GM23338 (cell line): ENCODE measurements at regions not wholly inside any gene's neighbourhood (a gene's known extent, or its start where the extent isn't known, plus 50 kb on each side); places are given as distances from the start of the nearest gene placed in this dataset.

Experiments
- ATAC-seq: fragments of 200-7000 bp; cut with Tn5 transposase; 3 replicates; pipeline ENCODE4 v1.9.1; 2020
- DNase-seq: peaks from one replicate; pipeline ENCODE4 v3.0.0-alpha.2; 2015; ENCODE audit warnings: low spot score
- H2AFZ ChIP-seq: fragments of 200-600 bp; sonication (generic); 2 replicates; pipeline ENCODE4 v1.8.0; 2016; ENCODE audit warnings: antibody characterized with exemption, mild to moderate bottlenecking, moderate library complexity
- H3F3A ChIP-seq: fragments of 200-600 bp; sonication (generic); replicated peaks from 2 replicates; pipeline ENCODE4 v1.8.0; 2017; ENCODE audit warnings: antibody characterized with exemption, mixed run types, low read depth
- H3K27ac ChIP-seq: fragments of 200-600 bp; sonication (generic); 2 replicates; pipeline ENCODE4 v1.6.1; 2016; ENCODE audit warnings: low read depth
- H3K27me3 ChIP-seq: fragments of 200-600 bp; sonication (generic); 2 replicates; pipeline ENCODE4 v1.8.0; 2016; ENCODE audit warnings: mild to moderate bottlenecking, mixed run types, moderate library complexity; ENCODE audit not compliant: insufficient read depth
- H3K36me3 ChIP-seq: fragments of 200-600 bp; sonication (generic); 2 replicates; pipeline ENCODE4 v1.8.0; 2016; ENCODE audit warnings: mild to moderate bottlenecking; ENCODE audit not compliant: insufficient read depth
- H3K4me1 ChIP-seq: fragments of 200-600 bp; sonication (generic); 2 replicates; pipeline ENCODE4 v1.8.0; 2016; ENCODE audit warnings: mild to moderate bottlenecking, moderate library complexity; ENCODE audit not compliant: insufficient read depth
- H3K4me2 ChIP-seq: fragments of 200-600 bp; sonication (generic); 2 replicates; pipeline ENCODE4 v1.7.1; 2017; ENCODE audit warnings: mixed run types
- H3K4me3 ChIP-seq: fragments of 200-600 bp; sonication (generic); 2 replicates; pipeline ENCODE4 v1.6.1; 2016; ENCODE audit warnings: mixed run types
- H3K79me2 ChIP-seq: fragments of 200-600 bp; sonication (generic); replicated peaks from 2 replicates; pipeline ENCODE4 v1.8.0; 2017; ENCODE audit warnings: mild to moderate bottlenecking; ENCODE audit not compliant: insufficient read depth
- H3K9me2 ChIP-seq: fragments of 200-600 bp; sonication (generic); 2 replicates; pipeline ENCODE4 v1.8.0; 2017; ENCODE audit not compliant: insufficient read depth
- H4K20me1 ChIP-seq: fragments of 200-600 bp; sonication (generic); replicated peaks from 2 replicates; pipeline ENCODE4 v1.8.0; 2017; ENCODE audit warnings: mild to moderate bottlenecking; ENCODE audit not compliant: insufficient read depth
- H3K27ac Mint-ChIP-seq: 2 replicates; pipeline ENCODE4 v1.8.0; 2020; ENCODE audit warnings: inconsistent platforms, mild to moderate bottlenecking, moderate library complexity, mixed read lengths
- H3K27me3 Mint-ChIP-seq: 3 replicates; pipeline ENCODE4 v1.8.0; 2022; ENCODE audit warnings: low read depth, mild to moderate bottlenecking, moderate library complexity, mixed read lengths, inconsistent platforms; ENCODE audit not compliant: insufficient read depth, poor library complexity
- H3K36me3 Mint-ChIP-seq: 3 replicates; pipeline ENCODE4 v1.8.0; 2021; ENCODE audit warnings: low read depth, mild to moderate bottlenecking, inconsistent platforms, moderate library complexity, mixed read lengths
- H3K4me1 Mint-ChIP-seq: 3 replicates; pipeline ENCODE4 v1.8.0; 2020; ENCODE audit warnings: mild to moderate bottlenecking, inconsistent platforms, mixed read lengths
- H3K4me3 Mint-ChIP-seq: 3 replicates; pipeline ENCODE4 v1.8.0; 2021; ENCODE audit warnings: moderate library complexity, mild to moderate bottlenecking, inconsistent platforms, mixed read lengths
- H3K9me3 Mint-ChIP-seq: 3 replicates; pipeline ENCODE4 v1.8.0; 2020; ENCODE audit warnings: moderate library complexity, mild to moderate bottlenecking, inconsistent platforms, mixed read lengths
- CTCF ChIP-seq, 2 experiments: fragments of 200-600 bp in 1 of 2; sonication (generic) in 1 of 2; conservative IDR thresholded peaks; 2 replicates each; pipeline versions ENCODE4 v1.5.1 to v1.6.1; 2016 to 2017; ENCODE audit warnings: antibody characterized with exemption in 2 of 2, low read depth in 2 of 2, mild to moderate bottlenecking in 2 of 2, moderate library complexity in 1 of 2
- ETS1 ChIP-seq: IDR thresholded peaks from 2 replicates; pipeline ENCODE4 v1.6.1; 2016; ENCODE audit warnings: antibody characterized with exemption
- JUNB ChIP-seq: IDR thresholded peaks from one replicate; pipeline ENCODE4 v1.6.1; 2016; ENCODE audit warnings: antibody characterized with exemption; ENCODE audit not compliant: unreplicated experiment
- NANOG ChIP-seq: IDR thresholded peaks from 2 replicates; pipeline ENCODE4 v1.6.1; 2016; ENCODE audit warnings: antibody characterized with exemption, borderline replicate concordance
- POLR2AphosphoS5 ChIP-seq: IDR thresholded peaks from 2 replicates; pipeline ENCODE4 v1.6.1; 2016; ENCODE audit warnings: antibody characterized with exemption, low read depth
- REST ChIP-seq: IDR thresholded peaks from one replicate; pipeline ENCODE4 v1.6.1; 2018; ENCODE audit warnings: antibody characterized with exemption; ENCODE audit not compliant: unreplicated experiment
- STAT1 ChIP-seq: IDR thresholded peaks from one replicate; pipeline ENCODE4 v1.6.1; 2016; ENCODE audit warnings: antibody characterized with exemption; ENCODE audit not compliant: unreplicated experiment
- ZNF114 ChIP-seq: fragments of 250-450 bp; sonication (Bioruptor Pico); IDR thresholded peaks from 2 replicates; pipeline ENCODE4 v1.5.0; 2020; ENCODE audit warnings: mild to moderate bottlenecking, moderate library complexity
- ZNF331 ChIP-seq: fragments of 250-450 bp; sonication (Bioruptor Pico); IDR thresholded peaks from 2 replicates; pipeline ENCODE4 v1.5.0; 2020; ENCODE audit warnings: low read depth, mild to moderate bottlenecking, moderate library complexity
- ZNF462 ChIP-seq: fragments of 250-450 bp; sonication (Bioruptor Pico); IDR thresholded peaks from 2 replicates; pipeline ENCODE4 v1.5.0; 2020; ENCODE audit warnings: mild to moderate bottlenecking, moderate library complexity

- TF ChIP-seq ZNF462 (CRISPR knock-in tag), result no peak
- no peak for TF ChIP-seq ZNF331 (CRISPR knock-in tag)
- no peak for TF ChIP-seq POLR2AphosphoS5
- no peak for TF ChIP-seq ETS1
- no peak for TF ChIP-seq STAT1
- no peak for TF ChIP-seq NANOG
- no peak for TF ChIP-seq CTCF (conservative IDR thresholded peaks at IDR 0.05; ENCODE audit: low read depth in 2 of 2)
Observed at GRCh38 chr18:51655327-51655698, 457.8 kb upstream of the MEX3C start (continued).

- H2AFZ ChIP-seq, result no peak overlapping the region; the same call in 1 of the 2 replicates
- H3K79me2 ChIP-seq, result no peaks in the 10 kb centered on the region
- H3K9me2 ChIP-seq, result 0 out of 2 replicates have a peak, but pooled peaks cover 4% of the 10 kb centered on the region
- Mint-ChIP-seq H3K27ac (no peak overlapping the region), H3K9me3 (no peaks in the 10 kb centered on the region), H3K4me1 (peaks cover 38% of the 10 kb centered on the region), H3K4me3 (no peak overlapping the region), H3K36me3 (no peaks in the 10 kb centered on the region; the same call in 2 of the 3 replicates), H3K27me3 (peaks cover 7% of the 10 kb centered on the region)
- no peaks in the 10 kb centered on the region for H3K27me3 ChIP-seq
- no peaks in the 10 kb centered on the region for H3F3A ChIP-seq
- no peaks in the 10 kb centered on the region for H3K36me3 ChIP-seq
- no peak for ATAC-seq
- H3K27ac ChIP-seq, result no peak overlapping the region
- no peak overlapping the region for H3K4me2 ChIP-seq
- H3K4me1 ChIP-seq, result peaks cover 15% of the 10 kb centered on the region
- no peak for DNase-seq
- no peak overlapping the region for H3K4me3 ChIP-seq
- H4K20me1 ChIP-seq, result no peaks in the 10 kb centered on the region
- no peak for TF ChIP-seq ZNF114 (CRISPR knock-in tag)
- no peak for TF ChIP-seq REST
- TF ChIP-seq NANOG, result no peak
- no peak for TF ChIP-seq JUNB
Observed at GRCh38 chr18:51656249-51656648, 458.8 kb upstream of the MEX3C start.
